H1 (cell line): ENCODE measurements at regions not wholly inside any gene's neighbourhood (a gene's known extent, or its start where the extent isn't known, plus 50 kb on each side); places are given as distances from the start of the nearest gene placed in this dataset.

Experiments
- CTCF ChIA-PET: fragments of 300-600 bp; sonication (Branson Sonifier 250); formaldehyde crosslinking; loops from one replicate; lab custom pipeline; 2021; ENCODE audit not compliant: partially characterized antibody; lab: Charles Lee
- POLR2A ChIA-PET: fragments of 300-600 bp; sonication (Branson Sonifier 250); formaldehyde crosslinking; loops from one replicate; lab custom pipeline; 2021; ENCODE audit warnings: inconsistent platforms; ENCODE audit not compliant: partially characterized antibody; lab: Charles Lee
- DNase-seq, 2 experiments: peaks; one replicate each; pipeline versions ENCODE4 v3.0.0 to v3.0.0-alpha.2; 2010 to 2022; ENCODE audit warnings: low spot score in 2 of 2, low read depth in 1 of 2, mixed read lengths in 1 of 2
- FAIRE-seq: peaks from 2 replicates; lab custom pipeline; 2011; peaks lifted over from hg19 to GRCh38; lab: Jason Lieb, UNC
- H2AFZ ChIP-seq: 2 replicates; pipeline ENCODE4 v1.8.1; 2012; ENCODE audit warnings: low read length, inconsistent platforms
- H2AK5ac ChIP-seq: 2 replicates; pipeline ENCODE4 v1.6.1; 2013; ENCODE audit warnings: low read depth, low read length
- H2BK120ac ChIP-seq: replicated peaks from 2 replicates; pipeline ENCODE3; 2013; ENCODE audit warnings: low read depth, low read length, inconsistent platforms
- H2BK12ac ChIP-seq: 2 replicates; pipeline ENCODE4 v1.6.1; 2013; ENCODE audit warnings: low read depth, low read length
- H2BK15ac ChIP-seq: 2 replicates; pipeline ENCODE4 v1.6.1; 2013; ENCODE audit warnings: low read length
- H2BK20ac ChIP-seq: 2 replicates; pipeline ENCODE4 v1.6.1; 2013; ENCODE audit warnings: low read length
- H2BK5ac ChIP-seq: 2 replicates; pipeline ENCODE4 v1.6.1; 2013; ENCODE audit warnings: low read depth, low read length
- H3K14ac ChIP-seq: 2 replicates; pipeline ENCODE4 v1.6.1; 2013; ENCODE audit warnings: inconsistent platforms; ENCODE audit not compliant: insufficient read length
- H3K18ac ChIP-seq: 2 replicates; pipeline ENCODE4 v1.6.1; 2013; ENCODE audit warnings: low read length; ENCODE audit errors: extremely low read depth
- H3K23ac ChIP-seq: 2 replicates; pipeline ENCODE4 v1.6.1; 2013; ENCODE audit warnings: inconsistent platforms; ENCODE audit not compliant: insufficient read length
- H3K23me2 ChIP-seq: 2 replicates; pipeline ENCODE4 v1.6.1; 2013; ENCODE audit warnings: low read depth, low read length
- H3K27ac ChIP-seq: 2 replicates; pipeline ENCODE4 v1.6.1; 2011; ENCODE audit warnings: low read depth, low read length, inconsistent platforms
- H3K27me3 ChIP-seq, 4 experiments: replicated peaks in 1 of 4; 1 replicate in 1 of 4; 2 replicates in 3 of 4; pipeline versions ENCODE4 v1.6.1 to v1.8.1; 2011 to 2013; ENCODE audit warnings: low read length in 3 of 4, mild to moderate bottlenecking in 3 of 4, inconsistent platforms in 2 of 4, mixed read lengths in 2 of 4, moderate library complexity in 1 of 4; ENCODE audit not compliant: control insufficient read depth in 3 of 4, insufficient read depth in 3 of 4; ENCODE audit errors: extremely low read depth in 1 of 4
- H3K36me3 ChIP-seq, 4 experiments: 2 replicates each; pipeline versions ENCODE4 v1.6.1 to v1.8.1; 2011 to 2013; ENCODE audit warnings: mild to moderate bottlenecking in 4 of 4, low read length in 3 of 4, moderate library complexity in 2 of 4, control low read depth in 1 of 4, inconsistent platforms in 1 of 4; ENCODE audit not compliant: insufficient read depth in 4 of 4, control insufficient read depth in 2 of 4
- H3K4ac ChIP-seq: replicated peaks from 2 replicates; pipeline ENCODE3; 2013; ENCODE audit warnings: low read length, low read depth, mixed read lengths, inconsistent platforms; ENCODE audit not compliant: insufficient read length
- H3K4me1 ChIP-seq, 4 experiments: replicated peaks in 1 of 4; 1 replicate in 1 of 4; 2 replicates in 3 of 4; pipeline versions ENCODE4 v1.6.1 to v1.8.1; 2011 to 2013; ENCODE audit warnings: low read length in 3 of 4, inconsistent platforms in 2 of 4, mixed read lengths in 1 of 4; ENCODE audit not compliant: insufficient read depth in 4 of 4, control insufficient read depth in 3 of 4
- H3K4me2 ChIP-seq, 2 experiments: 2 replicates each; pipeline versions ENCODE4 v1.6.1 to v1.8.1; 2011 to 2013; ENCODE audit warnings: low read depth in 2 of 2, low read length in 2 of 2, control low read depth in 1 of 2, inconsistent platforms in 1 of 2, mild to moderate bottlenecking in 1 of 2; ENCODE audit not compliant: insufficient read depth in 1 of 2
- H3K4me3 ChIP-seq, 4 experiments: fragments of 200-600, 300-600 bp in 1 of 4; sonication (generic), shearing (Covaris generic), sonication (Bioruptor Twin) in 1 of 4; 2 replicates each; pipeline versions ENCODE4 v1.5.1 to v1.8.1; 2011 to 2016; ENCODE audit warnings: low read length in 4 of 4, low read depth in 3 of 4, control low read depth in 2 of 4, inconsistent platforms in 2 of 4, mild to moderate bottlenecking in 2 of 4, mixed read lengths in 1 of 4, moderate library complexity in 1 of 4; ENCODE audit not compliant: insufficient read depth in 2 of 4; ENCODE audit errors: extremely low read depth in 1 of 4
- H3K56ac ChIP-seq: replicated peaks from 2 replicates; pipeline ENCODE3; 2013; ENCODE audit warnings: low read depth, mild to moderate bottlenecking, mixed read lengths, low read length, inconsistent platforms; ENCODE audit not compliant: insufficient read length
- H3K79me1 ChIP-seq: 2 replicates; pipeline ENCODE4 v1.6.1; 2013; ENCODE audit warnings: low read depth, low read length, control low read depth
- H3K79me2 ChIP-seq, 2 experiments: 2 replicates each; pipeline versions ENCODE4 v1.6.1 to v1.8.1; 2012 to 2013; ENCODE audit warnings: low read length in 2 of 2, mild to moderate bottlenecking in 2 of 2, inconsistent platforms in 1 of 2; ENCODE audit not compliant: insufficient read depth in 2 of 2, control insufficient read depth in 1 of 2
- H3K9ac ChIP-seq, 4 experiments: replicated peaks in 1 of 4; 1 replicate in 1 of 4; 2 replicates in 3 of 4; pipeline versions ENCODE4 v1.6.1 to v1.8.1; 2011 to 2013; ENCODE audit warnings: low read depth in 3 of 4, low read length in 3 of 4, control low read depth in 2 of 4, mild to moderate bottlenecking in 2 of 4, moderate library complexity in 2 of 4, inconsistent platforms in 1 of 4; ENCODE audit errors: extremely low read depth in 1 of 4
- H3K9me3 ChIP-seq, 2 experiments: 2 replicates each; pipeline versions ENCODE4 v1.6.1 to v1.8.1; 2012 to 2013; ENCODE audit warnings: mild to moderate bottlenecking in 2 of 2, moderate library complexity in 2 of 2, control low read depth in 1 of 2, inconsistent platforms in 1 of 2, low read depth in 1 of 2, low read length in 1 of 2, mixed read lengths in 1 of 2; ENCODE audit not compliant: insufficient read depth in 2 of 2
- H4K20me1 ChIP-seq, 2 experiments: replicated peaks in 1 of 2; 2 replicates each; pipeline versions ENCODE3 to v1.8.1; 2011 to 2013; ENCODE audit warnings: inconsistent platforms in 2 of 2, low read length in 2 of 2, mild to moderate bottlenecking in 1 of 2; ENCODE audit not compliant: insufficient read depth in 2 of 2, control insufficient read depth in 1 of 2
- H4K5ac ChIP-seq: 2 replicates; pipeline ENCODE4 v1.6.1; 2013; ENCODE audit warnings: low read length, low read depth, mixed read lengths, inconsistent platforms; ENCODE audit not compliant: insufficient read length
- H4K8ac ChIP-seq: 2 replicates; pipeline ENCODE4 v1.8.0; 2013; ENCODE audit warnings: mild to moderate bottlenecking, moderate library complexity, low read length, inconsistent platforms; ENCODE audit not compliant: insufficient read depth; ENCODE audit errors: extremely low read depth
- H4K91ac ChIP-seq: replicated peaks from 2 replicates; pipeline ENCODE3; 2013; ENCODE audit warnings: low read length, mixed read lengths, inconsistent platforms; ENCODE audit not compliant: insufficient read length
- CHD1 ChIP-seq: IDR thresholded peaks from 2 replicates; pipeline ENCODE4 v1.6.1; 2012; ENCODE audit warnings: low read depth, low read length, improper control_type of control experiment
- CHD2 ChIP-seq: IDR thresholded peaks from 2 replicates; pipeline ENCODE4 v1.6.1; 2012; ENCODE audit warnings: low read length, improper control_type of control experiment
- CREB1 ChIP-seq: IDR thresholded peaks from 2 replicates; pipeline ENCODE4 v1.6.1; 2012; ENCODE audit warnings: inconsistent platforms
- GTF2F1 ChIP-seq: IDR thresholded peaks from 2 replicates; pipeline ENCODE4 v1.6.1; 2012; ENCODE audit warnings: low read depth, low read length, improper control_type of control experiment, borderline replicate concordance
- HDAC6 ChIP-seq: IDR thresholded peaks from one replicate; pipeline ENCODE4 v1.7.1; 2012; ENCODE audit warnings: low read depth, mild to moderate bottlenecking, inconsistent platforms, low read length, moderate library complexity
- RAD21 ChIP-seq, 2 experiments: IDR thresholded peaks in 1 of 2; conservative IDR thresholded peaks in 1 of 2; 2 replicates each; pipeline ENCODE4 v1.6.1; 2011; ENCODE audit warnings: low read depth in 2 of 2, low read length in 2 of 2, improper control_type of control experiment in 1 of 2, inconsistent platforms in 1 of 2, mild to moderate bottlenecking in 1 of 2, moderate library complexity in 1 of 2
- RBBP5 ChIP-seq: IDR thresholded peaks from 2 replicates; pipeline ENCODE4 v1.7.1; 2012; ENCODE audit warnings: low read depth, mild to moderate bottlenecking, inconsistent platforms, low read length, moderate library complexity, borderline replicate concordance
- RFX5 ChIP-seq: IDR thresholded peaks from 2 replicates; pipeline ENCODE4 v1.6.1; 2011; ENCODE audit warnings: low read depth, low read length, improper control_type of control experiment, borderline replicate concordance
- SIX5 ChIP-seq: IDR thresholded peaks from 2 replicates; pipeline ENCODE4 v1.6.1; 2011; ENCODE audit warnings: mild to moderate bottlenecking, low read depth, low read length
- SP1 ChIP-seq: IDR thresholded peaks from 2 replicates; pipeline ENCODE4 v1.6.1; 2011; ENCODE audit warnings: low read depth, low read length
- SRF ChIP-seq: IDR thresholded peaks from 2 replicates; pipeline ENCODE4 v1.6.1; 2011; ENCODE audit warnings: mild to moderate bottlenecking, low read depth, low read length, moderate library complexity
- TAF7 ChIP-seq: optimal IDR thresholded peaks from 2 replicates; pipeline ENCODE3; 2011; ENCODE audit warnings: low read depth, mild to moderate bottlenecking, inconsistent platforms, low read length, moderate library complexity, borderline replicate concordance
- TBP ChIP-seq: IDR thresholded peaks from 2 replicates; pipeline ENCODE4 v1.6.1; 2011; ENCODE audit warnings: low read depth, low read length, improper control_type of control experiment
- YY1 ChIP-seq: IDR thresholded peaks from 2 replicates; pipeline ENCODE4 v1.6.1; 2011; ENCODE audit warnings: low read depth, mild to moderate bottlenecking, low read length
- WGBS, 2 experiments: shearing (Covaris generic) in 1 of 2; methylation state at CpG; one replicate each; pipeline versions ENCODE4 v1.1.6 to v1.1.7; 2013 to 2015; ENCODE audit warnings: low lambda C conversion rate in 2 of 2, mixed read lengths in 2 of 2, inconsistent platforms in 1 of 2, low coverage in 1 of 2, missing lambda C conversion rate in 1 of 2; ENCODE audit not compliant: insufficient replicate concordance in 2 of 2, insufficient coverage in 1 of 2, insufficient read length in 1 of 2; ENCODE audit errors: extremely low coverage in 1 of 2, missing lambda C conversion rate in 1 of 2; 5-methylcytosine and 5-hydroxymethylcytosine counted together

GRCh38 chr4:115927382-115927781 is 814.0 kb upstream of the NDST4 start:
- H2AFZ ChIP-seq: no peak overlapping the region
- H3K14ac ChIP-seq: no peak overlapping the region
- DNase-seq (no peak), FAIRE-seq (no peak)
- no peak overlapping the region for H3K56ac ChIP-seq
- H4K8ac ChIP-seq: no peak overlapping the region
- H3K4ac ChIP-seq: no peak overlapping the region
- H2BK5ac ChIP-seq: no peak overlapping the region
- H4K5ac ChIP-seq: no peak overlapping the region
- no peak overlapping the region for H2BK20ac ChIP-seq
- no peaks in the 10 kb centered on the region for H3K79me2 ChIP-seq
- no peaks in the 10 kb centered on the region for H3K27me3 ChIP-seq
- no peaks in the 10 kb centered on the region for H3K79me1 ChIP-seq
- no peak overlapping the region for H2BK15ac ChIP-seq
- H4K91ac ChIP-seq: no peak overlapping the region
- H4K20me1 ChIP-seq: no peaks in the 10 kb centered on the region
- ChIA-PET POLR2A (interaction anchor here (0.6 kb wide), 1 partner anchor 42 kb away, joined by 3 read pairs; no protein-coding TSS in a partner anchor), CTCF (no interaction called here)
- H3K18ac ChIP-seq: no peak overlapping the region
- no peaks in the 10 kb centered on the region for H3K4me1 ChIP-seq
- no peaks in the 10 kb centered on the region for H3K36me3 ChIP-seq
- no peak overlapping the region for H3K4me2 ChIP-seq
- H3K9me3 ChIP-seq: no peaks in the 10 kb centered on the region
- H3K4me3 ChIP-seq: no peak overlapping the region
- no peak overlapping the region for H2AK5ac ChIP-seq
- no peak overlapping the region for H3K9ac ChIP-seq
- no peak overlapping the region for H3K27ac ChIP-seq
- 90% methylated on average over 5 of the region's 5 CpGs; no CpG with 5 or more reads in 1 of the 2 experiments for WGBS, 2 experiments
- H3K23me2 ChIP-seq: no peaks in the 10 kb centered on the region
- TF ChIP-seq HDAC6: no peak
- no peak for TF ChIP-seq GTF2F1
- no peak for TF ChIP-seq CHD1
- TF ChIP-seq SIX5: no peak
- no peak for TF ChIP-seq TAF7
- TF ChIP-seq SP1: no peak
- TF ChIP-seq CREB1: no peak
- no peak for TF ChIP-seq SRF
- TF ChIP-seq RBBP5: no peak
- no peak for TF ChIP-seq RAD21 (IDR thresholded peaks at IDR 0.05 in 1 of 2, conservative IDR thresholded peaks at IDR 0.05 in 1 of 2; ENCODE audit: low read depth in 2 of 2, low read length in 2 of 2)
- TF ChIP-seq YY1: no peak
- no peak for TF ChIP-seq TBP
- no peak for TF ChIP-seq RFX5
- TF ChIP-seq CHD2: no peak
- no peak overlapping the region for H2BK120ac ChIP-seq
- H3K23ac ChIP-seq: no peak overlapping the region
- no peak overlapping the region for H2BK12ac ChIP-seq
